ENCODE measurements at regions not wholly inside any gene's neighbourhood (a gene's known extent, or its start where the extent isn't known, plus 50 kb on each side); places are given as distances from the start of the nearest gene placed in this dataset.

GRCh38 chr10:4748491-4749270 is 77.3 kb upstream of the AKR1E2 start:
- TF ChIP-seq POLR2A (IDR thresholded peaks at IDR 0.05) (no peak), POLR2AphosphoS5 (IDR thresholded peaks at IDR 0.05) (no peak)
- TF ChIP-seq, protein P1, sequence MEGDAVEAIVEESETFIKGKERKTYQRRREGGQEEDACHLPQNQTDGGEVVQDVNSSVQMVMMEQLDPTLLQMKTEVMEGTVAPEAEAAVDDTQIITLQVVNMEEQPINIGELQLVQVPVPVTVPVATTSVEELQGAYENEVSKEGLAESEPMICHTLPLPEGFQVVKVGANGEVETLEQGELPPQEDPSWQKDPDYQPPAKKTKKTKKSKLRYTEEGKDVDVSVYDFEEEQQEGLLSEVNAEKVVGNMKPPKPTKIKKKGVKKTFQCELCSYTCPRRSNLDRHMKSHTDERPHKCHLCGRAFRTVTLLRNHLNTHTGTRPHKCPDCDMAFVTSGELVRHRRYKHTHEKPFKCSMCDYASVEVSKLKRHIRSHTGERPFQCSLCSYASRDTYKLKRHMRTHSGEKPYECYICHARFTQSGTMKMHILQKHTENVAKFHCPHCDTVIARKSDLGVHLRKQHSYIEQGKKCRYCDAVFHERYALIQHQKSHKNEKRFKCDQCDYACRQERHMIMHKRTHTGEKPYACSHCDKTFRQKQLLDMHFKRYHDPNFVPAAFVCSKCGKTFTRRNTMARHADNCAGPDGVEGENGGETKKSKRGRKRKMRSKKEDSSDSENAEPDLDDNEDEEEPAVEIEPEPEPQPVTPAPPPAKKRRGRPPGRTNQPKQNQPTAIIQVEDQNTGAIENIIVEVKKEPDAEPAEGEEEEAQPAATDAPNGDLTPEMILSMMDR (IDR thresholded peaks at IDR 0.05): no peak
